ENCODE measurements at regions not wholly inside any gene's neighbourhood (a gene's known extent, or its start where the extent isn't known, plus 50 kb on each side); places are given as distances from the start of the nearest gene placed in this dataset.

DNA sequence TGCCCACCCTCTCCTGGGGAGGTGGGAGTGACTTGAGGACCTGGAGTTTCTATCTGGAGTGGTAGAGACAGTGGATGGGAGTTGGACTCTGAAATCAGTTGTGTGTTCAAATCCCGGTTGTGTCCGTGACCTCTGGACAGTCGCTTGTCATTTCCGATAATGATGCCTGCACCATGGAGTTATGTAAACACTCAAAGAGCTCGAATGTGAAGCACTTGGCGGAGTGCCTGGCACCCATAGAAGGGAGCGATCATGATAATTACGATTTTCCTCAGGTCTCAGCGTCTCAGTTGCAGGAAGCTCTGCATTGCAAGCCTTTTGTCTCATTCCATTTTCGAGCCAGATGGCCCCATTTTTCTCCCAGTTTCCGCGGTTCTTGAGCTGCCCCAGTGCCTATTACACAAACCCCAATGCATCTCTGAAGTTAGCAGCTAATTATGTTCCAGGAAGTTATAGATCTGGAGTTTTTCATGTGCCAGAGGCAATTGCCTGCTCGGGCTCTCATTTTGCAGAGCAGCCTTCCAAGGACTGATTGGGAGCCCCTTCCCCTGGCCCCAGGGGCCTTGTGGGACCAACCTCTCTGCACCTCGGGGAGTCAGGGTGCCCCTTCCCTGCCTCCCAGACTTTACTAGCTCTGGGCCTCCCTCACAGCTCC lies 175.5 kb upstream of the MVB12B start:
- TF ChIP-seq, protein P1, sequence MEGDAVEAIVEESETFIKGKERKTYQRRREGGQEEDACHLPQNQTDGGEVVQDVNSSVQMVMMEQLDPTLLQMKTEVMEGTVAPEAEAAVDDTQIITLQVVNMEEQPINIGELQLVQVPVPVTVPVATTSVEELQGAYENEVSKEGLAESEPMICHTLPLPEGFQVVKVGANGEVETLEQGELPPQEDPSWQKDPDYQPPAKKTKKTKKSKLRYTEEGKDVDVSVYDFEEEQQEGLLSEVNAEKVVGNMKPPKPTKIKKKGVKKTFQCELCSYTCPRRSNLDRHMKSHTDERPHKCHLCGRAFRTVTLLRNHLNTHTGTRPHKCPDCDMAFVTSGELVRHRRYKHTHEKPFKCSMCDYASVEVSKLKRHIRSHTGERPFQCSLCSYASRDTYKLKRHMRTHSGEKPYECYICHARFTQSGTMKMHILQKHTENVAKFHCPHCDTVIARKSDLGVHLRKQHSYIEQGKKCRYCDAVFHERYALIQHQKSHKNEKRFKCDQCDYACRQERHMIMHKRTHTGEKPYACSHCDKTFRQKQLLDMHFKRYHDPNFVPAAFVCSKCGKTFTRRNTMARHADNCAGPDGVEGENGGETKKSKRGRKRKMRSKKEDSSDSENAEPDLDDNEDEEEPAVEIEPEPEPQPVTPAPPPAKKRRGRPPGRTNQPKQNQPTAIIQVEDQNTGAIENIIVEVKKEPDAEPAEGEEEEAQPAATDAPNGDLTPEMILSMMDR (IDR thresholded peaks at IDR 0.05; ENCODE audit: poor library complexity, severe bottlenecking) = no peak
- TF ChIP-seq EZH2 (IDR thresholded peaks at IDR 0.05; ENCODE audit: borderline replicate concordance, insufficient read depth, low read length, poor library complexity, severe bottlenecking) (no peak), REST (IDR thresholded peaks at IDR 0.05; ENCODE audit: borderline replicate concordance) (no peak), SMC3 (conservative IDR thresholded peaks at IDR 0.05; ENCODE audit: poor library complexity) (no peak), RAD21 (conservative IDR thresholded peaks at IDR 0.05) (no peak), EP300 (conservative IDR thresholded peaks at IDR 0.05; ENCODE audit: poor library complexity, severe bottlenecking) (no peak)
